ENCODE measurements at regions not wholly inside any gene's neighbourhood (a gene's known extent, or its start where the extent isn't known, plus 50 kb on each side); places are given as distances from the start of the nearest gene placed in this dataset.
"Not testable (repeated sequence)": the region's sequence is repeated elsewhere in the genome, so short reads cannot be mapped to it uniquely, and the experiment has no call there.

DNA sequence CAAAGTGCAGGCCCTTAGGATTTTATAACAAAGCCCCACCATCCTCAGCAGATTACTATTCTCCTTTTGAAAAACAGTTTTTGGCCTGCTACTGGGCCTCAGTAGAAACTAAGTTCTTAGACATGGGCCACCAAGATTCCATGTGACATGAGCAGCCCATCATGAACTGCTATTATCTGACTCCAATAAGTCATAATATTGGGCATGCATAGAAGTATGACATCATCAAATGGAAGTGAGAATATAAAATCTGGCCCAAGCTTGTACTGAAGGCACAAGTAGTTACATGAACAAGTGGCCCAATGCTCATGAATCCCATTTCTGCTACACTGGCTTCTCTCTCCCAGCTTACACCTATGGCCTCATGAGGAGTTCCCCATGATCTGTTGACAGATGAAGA is 404.8 kb downstream of the EPHA5 start:
- no peak for DNase-seq

DNA sequence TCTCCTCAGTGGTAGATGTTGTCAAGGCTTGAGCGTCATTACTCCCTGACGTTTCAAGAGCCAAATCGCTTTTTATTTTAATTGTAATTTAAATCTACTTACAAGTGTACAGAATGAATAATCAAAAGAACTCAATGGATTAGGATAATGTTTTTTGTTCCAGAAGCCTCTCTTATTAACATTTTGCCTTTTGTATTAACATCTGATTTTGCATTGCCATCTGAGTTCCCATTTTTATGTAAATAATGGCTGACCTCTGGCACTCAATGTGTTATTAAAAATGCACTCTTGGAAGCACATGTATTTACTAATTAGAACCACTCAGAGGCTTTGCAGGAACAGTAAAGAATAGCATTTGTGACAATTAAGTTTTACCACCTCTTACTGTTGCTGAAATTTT is 411.0 kb downstream of the EPHA5 start:
- DNase-seq, result no peak

DNA sequence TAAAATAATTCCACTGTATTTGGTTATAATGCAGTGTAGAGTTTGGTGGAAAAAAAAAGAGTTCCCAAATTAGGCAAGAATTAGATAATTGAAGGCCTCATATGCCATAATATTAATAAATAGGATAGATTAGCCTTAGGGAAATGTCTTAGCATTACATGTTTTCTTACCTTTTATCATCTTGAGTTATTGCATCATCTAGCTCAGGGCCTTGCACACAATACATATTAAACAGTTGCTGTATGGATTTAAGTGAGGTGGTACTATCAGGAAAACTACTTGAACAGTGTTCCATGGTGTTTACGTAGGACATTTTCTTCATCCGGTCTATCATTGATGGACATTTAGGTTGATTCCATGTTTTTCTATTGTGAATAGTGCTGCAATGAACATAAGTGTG is 419.4 kb downstream of the EPHA5 start:
- DNase-seq, result no peak

DNA sequence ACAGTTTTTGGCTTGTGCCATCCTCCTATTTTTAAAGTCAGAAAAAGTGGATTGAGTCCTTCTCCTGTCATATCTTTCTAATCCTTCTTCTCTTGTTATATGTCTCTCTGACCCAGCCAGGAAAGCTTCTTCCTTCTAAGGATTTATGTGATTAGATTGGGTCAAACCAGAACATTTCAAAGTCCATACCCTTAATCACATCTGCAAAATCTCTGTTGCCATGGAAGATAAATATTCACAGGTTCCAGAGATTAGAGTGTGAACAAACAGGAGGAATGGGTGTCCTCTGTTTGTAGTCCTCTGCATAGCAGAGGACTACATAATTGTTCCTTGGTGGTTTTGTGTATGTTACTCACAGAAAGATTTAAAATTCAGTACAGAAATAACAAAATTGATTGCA is 421.2 kb downstream of the EPHA5 start:
- no peak for DNase-seq

DNA sequence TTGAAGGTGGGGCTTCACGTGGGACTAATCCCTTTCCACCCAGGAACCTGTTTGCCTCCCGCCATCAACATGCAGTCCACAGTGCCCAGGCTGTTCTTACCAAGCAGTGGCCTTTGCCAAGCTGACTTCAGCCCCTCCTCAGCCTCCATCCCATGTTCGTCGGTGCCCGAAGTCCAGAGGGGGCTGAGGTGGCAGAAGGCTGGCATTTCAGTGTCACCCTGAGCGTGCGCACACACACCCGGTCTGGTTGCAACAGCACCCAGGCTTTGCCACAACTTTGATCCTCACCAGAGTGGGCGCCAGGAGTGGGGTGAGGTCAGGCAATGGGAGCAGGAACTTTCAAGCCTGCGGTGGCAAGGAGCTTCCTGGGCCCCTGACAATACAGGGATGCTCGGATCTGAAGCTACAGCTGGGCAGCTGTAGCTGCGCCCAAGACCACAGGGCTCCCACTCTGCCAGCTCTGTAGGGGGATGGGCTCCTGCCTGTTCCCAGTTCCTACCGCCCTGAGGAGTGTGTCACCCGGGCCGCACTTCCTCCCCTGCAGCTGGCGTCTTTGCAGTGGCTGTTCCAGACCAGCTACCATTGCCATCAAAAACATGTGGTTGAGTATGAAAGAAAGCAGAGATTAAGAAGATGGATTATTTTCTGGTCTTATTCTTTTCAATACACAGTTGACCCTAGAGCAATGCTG is 428.0 kb downstream of the EPHA5 start:
- DNase-seq, result no peak

DNA sequence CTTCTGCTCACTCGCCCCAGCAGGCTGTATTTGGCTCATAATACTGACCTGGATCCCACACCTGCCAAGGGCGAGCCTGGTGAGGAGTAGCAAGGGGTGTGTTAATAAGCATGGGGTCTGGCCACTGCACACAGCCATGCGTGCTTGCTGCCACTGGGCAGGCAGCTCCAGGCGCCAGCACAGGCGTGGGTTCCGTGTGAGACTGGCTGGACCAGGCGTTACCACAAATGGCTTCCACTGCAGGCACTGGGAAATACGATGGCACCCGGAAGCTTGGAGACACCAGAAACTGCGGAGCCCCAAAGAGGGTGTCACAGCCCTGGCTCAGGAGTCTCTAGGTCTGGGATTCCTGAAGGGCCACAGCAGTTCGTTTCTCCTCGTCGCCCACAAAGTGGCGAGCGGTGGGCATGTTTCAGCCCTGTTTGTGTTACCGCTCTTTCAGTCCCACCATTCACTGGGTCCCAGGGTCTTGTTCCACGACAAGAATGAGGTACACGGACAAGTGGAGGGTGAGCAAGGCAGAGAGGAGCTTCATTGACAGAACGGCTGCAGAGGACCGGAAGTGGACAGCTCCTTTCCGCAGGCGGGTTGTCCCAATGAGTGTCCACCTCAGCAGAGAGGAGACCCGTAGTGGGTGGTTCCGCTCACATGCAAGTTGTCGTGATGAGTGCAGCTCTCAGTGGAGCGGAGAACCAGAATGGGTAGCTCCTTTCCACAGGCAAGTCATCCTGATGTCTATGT is 428.9 kb downstream of the EPHA5 start:
- DNase-seq, result no peak

DNA sequence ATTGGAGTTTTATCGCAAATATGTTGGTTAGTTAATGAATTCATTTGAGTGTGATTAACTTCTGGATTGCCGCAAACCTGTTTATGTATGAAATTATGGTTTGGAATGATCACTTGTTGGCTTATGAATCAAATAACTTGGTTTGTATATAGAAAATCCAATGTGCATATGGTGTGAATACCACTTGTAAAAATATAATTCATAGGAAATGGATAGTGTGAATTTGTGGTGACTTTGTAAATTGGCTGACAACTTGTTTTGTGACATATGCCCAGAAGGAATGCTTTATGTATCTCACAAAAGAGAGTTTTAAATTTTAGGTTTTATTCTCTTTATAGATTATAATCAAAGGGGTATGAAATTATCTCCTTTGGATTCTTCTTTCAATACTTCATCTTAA is 436.2 kb downstream of the EPHA5 start:
- DNase-seq, result no peak

DNA sequence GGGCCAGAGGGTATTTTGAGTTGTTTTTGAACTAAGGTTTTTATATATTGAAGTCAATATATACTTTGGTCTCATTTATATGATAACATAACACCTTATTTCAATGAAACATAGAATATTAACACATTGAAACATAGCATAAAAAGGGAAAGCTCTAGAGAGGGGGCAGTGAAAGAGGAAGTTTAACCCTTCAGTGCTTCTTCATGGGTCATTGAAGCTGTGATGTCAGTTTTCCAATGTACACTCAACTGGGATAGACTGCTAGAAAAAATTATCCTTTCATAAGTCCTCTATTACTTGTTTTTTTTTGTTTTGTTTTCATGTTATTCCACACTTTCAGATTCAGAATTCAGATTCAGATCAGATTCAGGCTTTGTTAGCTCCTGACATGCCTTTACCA is 442.7 kb downstream of the EPHA5 start:
- DNase-seq, result no peak

DNA sequence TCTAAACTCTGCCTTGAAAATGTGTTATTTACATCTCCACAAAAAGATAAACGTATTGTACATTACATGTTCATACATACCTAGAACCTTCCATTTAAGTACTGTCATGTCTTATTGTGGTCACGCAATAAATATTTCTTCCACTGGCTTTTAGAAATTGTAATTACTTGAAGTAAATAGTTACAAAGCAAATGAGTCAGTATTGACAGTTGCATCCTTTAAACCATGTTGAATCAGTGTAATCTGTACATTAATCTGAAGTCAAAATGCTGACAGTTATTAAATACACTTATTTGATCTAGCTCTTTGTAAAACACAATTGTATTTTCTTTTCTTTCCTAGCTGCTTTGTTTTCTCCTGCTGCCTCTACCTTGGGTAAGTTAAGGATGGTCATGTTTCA is 446.7 kb downstream of the EPHA5 start:
- DNase-seq, result no peak

DNA sequence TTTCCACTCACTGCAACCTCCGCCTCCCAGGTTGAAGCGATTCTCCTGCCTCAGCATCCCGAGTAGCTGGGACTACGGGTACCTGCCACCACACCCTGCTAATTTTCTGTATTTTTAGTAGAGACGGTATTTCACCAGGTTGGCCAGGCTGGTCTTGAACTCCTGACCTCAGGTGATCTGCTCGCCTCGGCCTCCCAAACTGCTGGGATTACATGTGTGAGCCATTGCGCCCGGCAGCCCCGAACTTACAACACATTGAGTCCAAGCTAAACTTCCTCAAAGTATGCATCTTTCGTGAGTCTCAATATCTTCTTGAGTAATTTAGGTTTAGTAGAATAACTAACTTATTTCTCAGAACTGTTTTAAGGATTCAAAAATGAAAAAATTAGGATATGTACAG is 447.2 kb downstream of the EPHA5 start:
- DNase-seq, result not testable (repeated sequence)

DNA sequence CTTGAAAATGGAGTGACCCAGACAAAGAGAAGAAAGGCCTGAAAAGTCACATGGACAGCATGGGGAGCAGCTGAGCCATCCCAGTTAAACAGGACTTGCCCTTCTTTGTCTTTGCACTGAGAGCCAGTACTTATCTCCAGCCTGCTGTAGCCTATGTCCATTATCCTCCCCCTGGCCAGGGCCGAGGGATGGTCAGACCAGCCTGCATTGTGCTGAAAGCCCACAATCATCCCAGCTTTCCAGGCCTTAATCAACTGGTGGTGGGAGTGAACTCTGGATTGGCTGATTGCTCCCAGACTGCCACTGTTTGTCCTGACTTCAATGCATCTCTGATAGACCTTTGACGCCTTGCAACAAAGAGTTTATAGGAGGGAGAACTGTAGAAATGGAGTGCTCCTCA is 453.1 kb downstream of the EPHA5 start:
- no peak for DNase-seq

DNA sequence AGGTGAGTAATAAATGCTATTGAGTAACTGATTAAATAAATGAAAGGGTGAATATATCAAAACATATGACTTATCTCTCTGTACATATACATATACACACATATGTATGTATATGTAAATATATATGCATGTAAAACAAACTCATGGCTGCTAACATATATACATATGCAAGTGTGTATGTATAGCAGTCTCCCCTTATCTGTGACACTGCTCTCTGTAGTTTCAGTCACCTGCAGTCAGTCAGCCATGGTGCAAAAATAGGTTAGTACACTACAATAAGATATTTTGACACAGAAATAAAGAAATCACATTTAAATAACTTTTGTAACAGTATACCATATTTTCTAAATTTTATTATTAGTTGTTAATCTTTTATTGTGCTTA is 467.4 kb downstream of the EPHA5 start:
- DNase-seq, result no peak

DNA sequence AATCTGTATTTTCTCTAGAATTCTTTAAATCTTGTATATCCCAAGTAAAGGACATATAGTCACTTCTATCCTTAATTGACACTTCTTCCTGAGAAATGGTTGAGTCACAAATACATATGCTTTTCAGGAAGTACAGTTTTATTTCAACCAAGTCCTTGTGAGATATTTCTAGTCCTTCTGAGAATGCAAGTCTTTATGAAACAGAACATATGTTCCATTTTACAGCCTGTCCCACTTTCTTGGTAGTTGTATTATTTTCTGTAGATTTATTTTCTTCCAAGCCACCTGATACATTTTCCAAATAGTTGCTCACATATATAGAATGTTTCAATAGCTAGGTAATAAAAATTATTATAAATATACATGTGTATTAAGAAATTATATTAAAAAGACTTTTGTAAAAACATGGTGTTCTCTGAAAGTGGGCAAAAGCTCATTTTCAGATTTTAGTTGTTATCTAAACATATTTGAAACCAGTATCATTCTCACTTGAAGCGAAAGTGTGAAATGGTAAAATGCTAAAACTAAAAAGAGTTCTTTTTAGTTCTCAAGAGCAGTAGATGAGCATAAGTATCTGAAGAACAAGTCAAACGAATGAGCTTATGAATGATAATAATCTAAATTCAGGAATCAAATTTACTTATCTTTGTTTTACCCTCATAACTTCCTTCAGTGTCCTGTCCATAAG is 468.0 kb downstream of the EPHA5 start:
- DNase-seq, result no peak

DNA sequence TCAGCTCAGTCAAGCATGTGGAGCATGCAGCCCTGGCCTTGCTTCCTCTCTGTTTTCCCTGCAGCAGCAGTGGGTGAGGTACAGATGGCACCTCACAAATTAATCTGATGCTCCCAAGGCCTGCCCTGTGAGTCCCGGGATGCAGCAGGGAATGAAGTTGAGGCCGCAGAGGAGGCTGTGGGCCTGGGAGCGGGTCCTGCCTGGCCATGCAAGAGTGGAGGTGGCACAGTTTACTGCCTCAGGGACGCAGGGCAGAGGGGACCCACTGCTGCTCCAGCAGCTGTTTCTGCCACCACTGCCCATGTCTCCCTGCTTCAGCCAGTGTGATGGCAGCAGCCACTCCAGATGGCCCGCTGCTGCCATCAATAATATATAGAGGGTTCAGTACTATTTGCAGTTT is 474.6 kb downstream of the EPHA5 start:
- DNase-seq, result no peak

DNA sequence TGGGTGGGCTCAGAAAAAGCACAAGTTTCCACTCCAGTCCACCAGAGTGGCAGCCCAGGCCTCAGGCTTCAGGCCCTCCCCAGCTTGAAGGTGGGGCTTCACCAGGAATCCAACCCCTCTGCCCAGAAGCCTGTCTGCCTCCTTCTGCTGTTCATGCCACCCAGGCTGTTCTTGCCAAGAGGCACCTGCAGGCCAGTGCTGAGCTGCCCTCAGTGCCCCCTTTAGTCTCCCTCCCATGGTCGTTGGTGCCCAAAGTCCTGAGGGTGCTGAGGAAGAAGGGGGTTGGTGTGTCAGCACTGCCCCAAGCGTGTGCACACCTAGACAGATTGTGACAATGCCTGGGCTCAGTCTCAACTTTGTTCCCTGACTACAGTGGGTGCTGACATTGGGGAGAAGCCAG is 475.3 kb downstream of the EPHA5 start:
- DNase-seq, result no peak

DNA sequence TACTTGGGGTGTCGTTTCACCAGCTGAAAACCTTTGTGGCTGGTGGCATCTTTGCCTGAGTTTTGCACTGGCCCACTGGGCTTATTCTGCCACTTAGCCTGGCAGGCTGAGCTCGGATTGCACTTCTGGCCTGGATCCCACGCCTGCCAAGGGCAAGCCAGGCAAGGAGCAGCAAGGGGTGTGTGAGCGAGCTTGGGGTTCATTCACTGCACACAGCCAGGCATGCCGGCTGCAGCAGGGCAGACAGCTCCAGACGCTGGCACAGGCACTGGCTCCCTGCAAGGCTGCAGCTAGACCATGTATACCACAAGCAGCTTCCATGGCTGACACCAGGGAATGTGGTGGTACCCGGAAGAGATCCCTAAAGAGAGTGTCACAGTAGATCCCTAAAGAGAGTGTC is 476.3 kb downstream of the EPHA5 start:
- DNase-seq, result no peak

DNA sequence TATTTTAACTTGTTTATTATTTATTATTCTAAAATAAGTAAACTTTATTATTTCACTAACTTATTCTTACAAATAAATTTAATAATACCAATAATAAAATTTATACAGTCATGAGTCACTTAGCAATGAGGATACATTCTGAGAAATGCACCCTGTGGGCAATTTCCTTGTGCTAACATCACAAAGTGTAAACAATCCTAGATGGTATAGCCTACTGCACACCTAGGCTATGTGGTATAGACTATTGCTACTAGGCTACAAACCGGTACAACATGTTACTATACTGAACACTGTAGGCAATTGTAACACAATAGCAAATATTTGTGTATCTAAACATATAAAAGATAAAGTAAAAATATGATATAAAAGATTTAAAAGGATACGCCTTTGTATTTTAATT is 479.5 kb downstream of the EPHA5 start:
- no peak for DNase-seq

DNA sequence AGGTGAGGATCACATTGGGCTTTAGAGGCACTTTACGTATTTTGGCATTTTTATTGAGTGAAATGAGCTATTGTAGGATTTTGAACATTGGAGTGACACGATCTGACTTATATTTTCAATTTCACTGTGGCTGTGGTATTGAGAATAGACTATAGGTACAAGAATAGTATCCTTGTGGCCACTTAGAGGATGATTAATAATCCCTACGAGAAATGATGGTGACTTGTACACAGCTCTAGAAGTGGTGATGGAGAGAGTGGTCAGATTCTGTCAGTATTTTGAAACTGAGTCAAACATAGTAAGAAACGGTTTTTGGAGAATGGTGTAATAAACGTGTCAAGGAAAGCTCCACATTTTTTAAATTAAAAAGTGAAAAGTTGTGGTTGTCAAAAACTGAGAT is 494.7 kb downstream of the EPHA5 start:
- no peak for DNase-seq

DNA sequence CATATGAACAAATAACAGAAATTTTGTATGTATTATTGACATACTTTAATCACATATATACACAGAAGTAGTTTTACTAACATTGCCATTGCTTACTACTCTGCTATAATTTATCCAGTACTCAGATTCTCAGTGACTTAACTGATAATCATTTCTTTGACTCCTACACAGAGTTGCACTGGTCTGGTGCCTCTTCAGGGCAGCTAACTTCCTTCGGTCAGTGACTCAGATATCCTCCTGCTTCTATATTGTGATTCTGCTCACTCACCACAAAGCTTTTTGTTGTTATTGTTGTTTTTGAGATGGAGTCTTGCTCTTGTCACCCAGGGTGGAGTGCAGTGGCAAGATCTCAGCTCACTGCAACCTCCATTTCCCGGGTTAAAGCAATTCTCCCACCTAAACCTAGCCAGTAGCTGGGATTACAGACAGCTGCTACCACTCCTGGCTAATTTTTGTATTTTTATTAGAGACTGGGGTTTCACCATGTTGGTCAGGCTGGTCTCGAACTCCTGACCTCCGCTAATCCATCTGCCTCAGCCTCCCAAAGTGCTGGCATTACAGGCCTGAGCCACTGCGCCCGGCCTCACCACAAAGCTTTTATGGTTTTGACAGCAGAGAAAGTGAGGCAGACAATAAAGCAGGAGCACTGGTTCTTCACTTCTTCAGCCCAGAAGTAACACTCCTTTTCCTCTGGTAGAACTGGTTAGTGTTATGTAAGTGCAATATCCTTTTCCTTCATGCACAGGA is 499.3 kb downstream of the EPHA5 start:
- DNase-seq, result no peak

DNA sequence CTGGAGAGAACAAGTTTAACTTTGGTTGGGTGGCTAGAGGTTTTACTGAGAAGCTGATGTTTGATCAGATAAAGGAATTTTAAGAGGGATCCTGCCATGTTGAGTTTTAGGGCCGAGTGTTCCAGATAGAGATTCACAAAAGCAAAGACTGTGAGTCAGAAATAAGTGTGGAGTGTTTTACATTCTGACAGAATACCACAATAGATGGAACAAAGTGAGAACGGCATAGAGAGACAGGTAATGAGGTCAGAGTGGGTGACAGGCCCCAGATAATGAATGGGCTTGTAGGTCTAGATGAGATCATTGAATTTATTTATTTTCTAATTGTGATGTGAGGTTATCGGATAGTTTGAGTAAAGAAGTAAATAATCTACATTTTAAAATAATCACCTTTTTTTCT is 502.6 kb downstream of the EPHA5 start:
- DNase-seq, result no peak

DNA sequence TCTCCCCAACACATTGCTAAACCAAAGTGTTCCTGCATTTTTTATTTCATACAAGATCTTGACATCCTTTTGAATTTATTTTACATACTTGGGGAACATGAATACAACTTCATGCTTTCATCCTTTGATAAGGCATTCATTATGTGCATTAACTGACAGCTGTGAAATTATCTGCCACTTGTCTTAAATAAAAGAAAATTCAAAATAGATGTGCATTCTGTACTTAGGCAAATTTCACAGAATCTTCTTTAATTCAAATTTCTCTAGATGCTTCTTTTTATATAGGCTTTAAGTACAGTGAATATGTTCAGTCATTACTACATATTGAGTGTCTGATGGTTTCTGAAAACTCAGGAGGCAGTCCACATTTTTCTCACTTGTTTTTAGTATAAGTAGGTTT is 518.1 kb downstream of the EPHA5 start:
- no peak for DNase-seq

DNA sequence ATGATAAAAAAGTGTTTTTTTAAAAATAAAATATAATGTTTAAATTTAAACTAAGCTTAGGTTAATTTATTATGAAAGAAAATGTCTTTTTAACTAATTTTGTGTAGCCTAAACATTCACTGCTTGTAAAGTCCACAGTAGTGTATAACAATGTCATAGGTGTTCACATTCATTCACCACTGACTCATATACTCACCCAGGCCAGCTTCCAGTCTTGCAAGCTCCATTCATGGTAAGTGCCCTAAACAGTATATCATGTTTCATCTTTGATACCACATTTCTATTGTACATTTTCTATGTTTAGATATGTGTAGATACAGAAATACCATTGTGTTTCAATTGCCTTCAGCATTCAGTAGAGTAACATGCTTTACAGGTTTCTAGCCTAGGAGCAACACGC is 530.3 kb downstream of the EPHA5 start:
- DNase-seq, result no peak

DNA sequence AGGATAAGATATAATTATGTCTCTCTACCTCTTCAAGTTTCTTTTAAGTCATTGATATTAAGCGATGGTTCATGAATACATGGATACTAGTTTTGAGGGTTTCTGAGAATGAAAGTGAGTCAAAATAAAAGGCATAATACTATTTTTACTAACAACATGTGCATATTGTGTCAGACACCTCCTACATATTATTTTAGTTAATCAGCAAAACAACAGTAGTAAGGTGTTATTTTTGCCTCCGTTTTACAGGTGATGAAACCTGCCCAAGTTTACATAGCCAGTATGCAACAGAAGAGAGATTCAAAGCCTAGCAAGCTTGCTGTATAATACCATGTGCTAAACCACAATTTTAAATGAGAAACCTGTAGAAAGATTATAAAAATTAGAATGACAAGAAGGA is 544.1 kb downstream of the EPHA5 start:
- no peak for DNase-seq

DNA sequence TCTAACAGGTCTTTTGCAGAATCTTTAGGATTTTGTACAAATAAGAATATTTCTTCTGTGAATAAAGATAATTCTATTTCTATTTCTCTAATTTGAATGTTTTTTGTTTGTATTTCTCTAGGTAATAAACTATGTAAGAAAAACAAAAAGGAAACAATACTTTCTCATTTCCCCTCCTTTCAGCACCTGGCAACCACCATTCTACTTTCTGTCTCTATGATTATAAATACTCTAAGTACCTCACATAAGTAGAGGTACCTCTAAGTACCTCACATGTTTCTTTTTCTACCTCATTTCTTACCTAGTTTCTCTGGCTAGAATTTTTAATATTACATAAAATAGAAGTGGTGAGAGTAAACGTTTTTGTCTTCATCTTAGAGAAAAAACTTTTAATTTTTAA is 550.0 kb downstream of the EPHA5 start:
- DNase-seq, result no peak

Data from right forelimb (tissue), 1 donor.